ENCODE measurements at regions not wholly inside any gene's neighbourhood (a gene's known extent, or its start where the extent isn't known, plus 50 kb on each side); places are given as distances from the start of the nearest gene placed in this dataset.

GRCh38 chr12:9392842-9393241 lies 184.6 kb upstream of the PZP start (continued):
- no peak for TF ChIP-seq EP300 (IDR thresholded peaks at IDR 0.05; ENCODE audit: borderline replicate concordance in 1 of 2, control insufficient read depth in 1 of 2, low read depth in 2 of 2, low read length in 2 of 2)
- TF ChIP-seq RAD21 (IDR thresholded peaks at IDR 0.05; ENCODE audit: insufficient read depth, low read depth, low read length) = no peak
- no peak for TF ChIP-seq KLF5 (IDR thresholded peaks at IDR 0.05; ENCODE audit: partially characterized antibody)

DNA sequence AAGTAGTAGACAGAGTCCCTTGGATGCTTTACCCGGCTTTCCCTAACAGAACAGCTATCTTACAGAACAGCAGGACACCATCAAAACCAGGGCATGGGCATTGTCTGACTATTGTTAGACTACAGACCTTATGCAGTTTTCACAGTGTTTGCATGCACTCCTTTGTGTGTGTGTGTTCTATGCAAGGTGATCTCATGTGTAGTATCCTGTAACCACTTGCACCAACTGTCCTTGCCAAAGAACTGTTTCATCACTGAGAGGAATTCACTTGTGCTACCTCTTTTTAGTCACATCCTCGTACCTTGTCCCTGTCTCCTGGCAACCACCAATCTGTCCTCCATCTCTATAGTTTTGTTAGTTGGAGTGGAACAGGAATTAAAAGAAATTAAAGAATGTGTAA lies 183.6 kb upstream of the PZP start:
- TF ChIP-seq SREBF2 (IDR thresholded peaks at IDR 0.05; ENCODE audit: low read length) = no peak
- Histone ChIP-seq H3K4me3 (no peak overlapping the region), H3K27ac (ENCODE audit: control insufficient read depth, insufficient read depth) (no peak overlapping the region), H3K36me3 (ENCODE audit: control insufficient read depth in 2 of 2, insufficient read depth in 2 of 2, low read length in 1 of 2) (no peaks in the 10 kb centered on the region), H3K4me2 (ENCODE audit: control insufficient read depth, insufficient read depth) (no peak overlapping the region), H3K27me3 (replicated peaks in 1 of 2; ENCODE audit: control insufficient read depth in 2 of 2, insufficient read depth in 2 of 2, low read length in 1 of 2) (no peaks in the 10 kb centered on the region), H3K9me3 (replicated peaks; ENCODE audit: control insufficient read depth, insufficient read depth, low read length) (no peaks in the 10 kb centered on the region), H2AFZ (ENCODE audit: control insufficient read depth, low read depth, low read length) (no peak overlapping the region), H3K9ac (ENCODE audit: control insufficient read depth, insufficient read depth, low read length) (no peak overlapping the region), H3K79me2 (ENCODE audit: control insufficient read depth, insufficient read depth, low read length) (no peaks in the 10 kb centered on the region), H3K4me1 (ENCODE audit: control insufficient read depth, insufficient read depth, low read length) (peaks cover 8% of the 10 kb centered on the region; the same call in 1 of the 2 replicates), H4K20me1 (ENCODE audit: control insufficient read depth, insufficient read depth) (no peaks in the 10 kb centered on the region)
- CTCF ChIA-PET = no interaction called here
- FAIRE-seq (no peak), DNase-seq (ENCODE audit: low read depth, low spot score) (no peak), ATAC-seq (no peak)
- RAD21 ChIA-PET (ENCODE audit: unreplicated experiment) = no interaction called here
- intact Hi-C loops (cut with micrococcal nuclease; ENCODE audit: unreplicated experiment) = no loop called here
- no TSS peak for BruUV-seq (replicated peaks)
- in situ Hi-C loops (cut with MboI) = no loop called here
- POLR2A ChIA-PET = no interaction called here
- SMC1A ChIA-PET (ENCODE audit: uncharacterized antibody, unreplicated experiment) = interaction anchor here (0.9 to 1.3 kb wide), 2 partner anchors 11 to 18 kb away, joined by 3 to 4 read pairs; no protein-coding TSS in a partner anchor
- 63% methylated on average over 2 of the region's 2 CpGs for WGBS (ENCODE audit: insufficient coverage, insufficient replicate concordance, low lambda C conversion rate, missing lambda C conversion rate)

DNA sequence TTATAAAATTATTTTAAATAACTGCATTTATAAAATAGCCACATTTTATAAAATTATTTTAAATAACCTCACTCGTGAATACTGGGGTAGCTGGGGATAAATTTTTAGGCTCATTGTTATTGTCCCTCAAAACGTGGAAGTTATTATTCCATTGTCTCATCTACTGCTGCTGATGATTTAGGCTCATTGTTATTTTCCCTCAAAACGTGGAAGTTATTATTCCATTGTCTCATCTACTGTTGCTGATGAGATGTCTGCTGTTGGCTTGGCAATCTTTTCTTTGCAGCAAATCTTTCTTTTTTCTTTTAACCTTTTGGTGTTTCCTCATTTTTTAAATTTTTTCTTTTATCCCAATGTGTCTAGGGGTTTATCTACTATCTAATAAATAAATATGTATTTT lies 182.6 kb upstream of the PZP start:
- SMC1A ChIA-PET (ENCODE audit: uncharacterized antibody, unreplicated experiment) = interaction anchor here (0.7 to 0.9 kb wide), 2 partner anchors 17 to 60 kb away, joined by 3 to 4 read pairs; no protein-coding TSS in a partner anchor
- H3K4me1 ChIP-seq (ENCODE audit: control insufficient read depth, insufficient read depth, low read length) = peaks cover 8% of the 10 kb centered on the region; the same call in 1 of the 2 replicates
- DNase-seq (ENCODE audit: low read depth, low spot score) (no peak), ATAC-seq (no peak), FAIRE-seq (no peak)
- H3K79me2 ChIP-seq (ENCODE audit: control insufficient read depth, insufficient read depth, low read length) = no peaks in the 10 kb centered on the region
- H3K27ac ChIP-seq (ENCODE audit: control insufficient read depth, insufficient read depth) = no peak overlapping the region
- no peak overlapping the region for H2AFZ ChIP-seq (ENCODE audit: control insufficient read depth, low read depth, low read length)
- WGBS (ENCODE audit: insufficient coverage, insufficient replicate concordance, low lambda C conversion rate, missing lambda C conversion rate) = 17% methylated on average over 3 of the region's 3 CpGs
- POLR2A ChIA-PET = no interaction called here
- H3K36me3 ChIP-seq (ENCODE audit: control insufficient read depth in 2 of 2, insufficient read depth in 2 of 2, low read length in 1 of 2) = no peaks in the 10 kb centered on the region
- no TSS peak for BruUV-seq (replicated peaks)
- CTCF ChIA-PET = no interaction called here
- no peak overlapping the region for H3K9ac ChIP-seq (ENCODE audit: control insufficient read depth, insufficient read depth, low read length)
- no peaks in the 10 kb centered on the region for H3K9me3 ChIP-seq (replicated peaks; ENCODE audit: control insufficient read depth, insufficient read depth, low read length)
- RAD21 ChIA-PET (ENCODE audit: unreplicated experiment) = no interaction called here
- TF ChIP-seq SREBF2 (IDR thresholded peaks at IDR 0.05; ENCODE audit: low read length) (no peak), TCF7 (IDR thresholded peaks at IDR 0.05; ENCODE audit: borderline replicate concordance) (no peak), CTCF (IDR thresholded peaks at IDR 0.05 in 2 of 3, conservative IDR thresholded peaks at IDR 0.05 in 1 of 3; ENCODE audit: control insufficient read depth in 2 of 3, extremely low read depth in 1 of 3, insufficient read depth in 1 of 3, low read depth in 3 of 3, low read length in 3 of 3) (no peak), KAT2A (conservative IDR thresholded peaks at IDR 0.05; ENCODE audit: control insufficient read depth, low read depth, low read length) (no peak), NBN (IDR thresholded peaks at IDR 0.05) (no peak), SMARCA5 (IDR thresholded peaks at IDR 0.05) (no peak), SIN3A (IDR thresholded peaks at IDR 0.05; ENCODE audit: low read depth, low read length) (no peak), NR2C2 (IDR thresholded peaks at IDR 0.05; ENCODE audit: borderline replicate concordance, control insufficient read depth, insufficient read length, low read depth) (no peak), BRCA1 (IDR thresholded peaks at IDR 0.05; ENCODE audit: low read depth, low read length) (no peak)
- no peak overlapping the region for H3K4me3 ChIP-seq
- intact Hi-C loops (cut with micrococcal nuclease; ENCODE audit: unreplicated experiment) (no loop called here), in situ Hi-C loops (cut with MboI) (no loop called here)
- no peaks in the 10 kb centered on the region for H3K27me3 ChIP-seq (replicated peaks in 1 of 2; ENCODE audit: control insufficient read depth in 2 of 2, insufficient read depth in 2 of 2, low read length in 1 of 2)
- no peaks in the 10 kb centered on the region for H4K20me1 ChIP-seq (ENCODE audit: control insufficient read depth, insufficient read depth)
- H3K4me2 ChIP-seq (ENCODE audit: control insufficient read depth, insufficient read depth) = no peak overlapping the region
